ENCODE measurements at regions not wholly inside any gene's neighbourhood (a gene's known extent, or its start where the extent isn't known, plus 50 kb on each side); places are given as distances from the start of the nearest gene placed in this dataset.

DNA sequence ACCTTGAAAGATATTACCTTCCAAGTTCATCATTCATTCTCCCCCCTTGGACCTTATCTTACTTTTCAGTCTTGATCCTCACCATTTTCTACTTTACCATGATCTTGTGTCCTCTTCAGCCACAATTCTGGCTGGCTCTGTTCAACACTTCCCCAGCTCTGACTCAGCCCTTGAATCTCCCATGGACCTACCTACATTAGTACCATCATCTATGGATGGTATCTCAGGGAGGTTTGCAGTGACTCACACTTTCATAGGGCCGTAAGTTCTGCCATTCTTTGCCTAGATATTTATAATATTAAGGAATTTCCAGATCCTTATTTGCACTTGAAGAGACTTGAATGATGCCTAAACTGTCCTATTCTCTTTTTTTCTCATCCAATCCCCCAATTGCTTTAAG lies 213.7 kb upstream of the RORA start:
- Histone ChIP-seq H3K9me2 (ENCODE audit: low read depth, low read length) (no peaks in the 10 kb centered on the region), H3K79me2 (ENCODE audit: insufficient read depth, low read length) (no peaks in the 10 kb centered on the region), H3K4me1 (ENCODE audit: insufficient read depth, low read length, severe bottlenecking) (no peaks in the 10 kb centered on the region)

DNA sequence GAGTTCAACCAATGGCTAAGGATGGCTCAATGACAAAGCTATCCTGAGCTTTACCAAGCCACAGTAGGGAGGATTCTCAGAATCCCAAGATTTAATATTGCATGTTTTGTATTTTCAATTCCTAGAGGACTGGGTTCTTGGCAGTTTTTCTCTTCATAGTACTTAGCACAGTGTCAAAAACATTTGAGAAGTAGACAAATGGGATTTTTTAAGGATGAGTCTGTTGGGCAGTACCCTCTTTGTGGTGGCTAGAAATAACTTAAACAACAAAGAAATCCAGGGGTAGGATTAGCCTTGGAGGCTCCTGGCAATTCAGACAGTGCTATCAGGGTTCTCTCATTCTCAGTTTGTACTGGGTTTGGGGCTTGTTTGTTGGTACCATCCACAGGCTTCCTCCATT lies 212.8 kb upstream of the RORA start:
- TF ChIP-seq, protein P1, sequence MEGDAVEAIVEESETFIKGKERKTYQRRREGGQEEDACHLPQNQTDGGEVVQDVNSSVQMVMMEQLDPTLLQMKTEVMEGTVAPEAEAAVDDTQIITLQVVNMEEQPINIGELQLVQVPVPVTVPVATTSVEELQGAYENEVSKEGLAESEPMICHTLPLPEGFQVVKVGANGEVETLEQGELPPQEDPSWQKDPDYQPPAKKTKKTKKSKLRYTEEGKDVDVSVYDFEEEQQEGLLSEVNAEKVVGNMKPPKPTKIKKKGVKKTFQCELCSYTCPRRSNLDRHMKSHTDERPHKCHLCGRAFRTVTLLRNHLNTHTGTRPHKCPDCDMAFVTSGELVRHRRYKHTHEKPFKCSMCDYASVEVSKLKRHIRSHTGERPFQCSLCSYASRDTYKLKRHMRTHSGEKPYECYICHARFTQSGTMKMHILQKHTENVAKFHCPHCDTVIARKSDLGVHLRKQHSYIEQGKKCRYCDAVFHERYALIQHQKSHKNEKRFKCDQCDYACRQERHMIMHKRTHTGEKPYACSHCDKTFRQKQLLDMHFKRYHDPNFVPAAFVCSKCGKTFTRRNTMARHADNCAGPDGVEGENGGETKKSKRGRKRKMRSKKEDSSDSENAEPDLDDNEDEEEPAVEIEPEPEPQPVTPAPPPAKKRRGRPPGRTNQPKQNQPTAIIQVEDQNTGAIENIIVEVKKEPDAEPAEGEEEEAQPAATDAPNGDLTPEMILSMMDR (IDR thresholded peaks at IDR 0.05; ENCODE audit: low read length) = no peak
- TF ChIP-seq EZH2 (IDR thresholded peaks at IDR 0.05; ENCODE audit: borderline replicate concordance, low read length) = no peak
- Histone ChIP-seq H3F3A (ENCODE audit: insufficient read depth, low read length) (no peaks in the 10 kb centered on the region), H3K4me1 (ENCODE audit: insufficient read depth, low read length, severe bottlenecking) (no peaks in the 10 kb centered on the region), H3K4me2 (ENCODE audit: low read length) (no peak overlapping the region), H4K20me1 (ENCODE audit: insufficient read depth, low read length) (no peaks in the 10 kb centered on the region), H3K27ac (ENCODE audit: low read depth, low read length, poor library complexity, severe bottlenecking) (no peak overlapping the region), H2AFZ (ENCODE audit: low read length) (no peak overlapping the region), H3K79me2 (ENCODE audit: insufficient read depth, low read length) (no peaks in the 10 kb centered on the region), H3K27me3 (ENCODE audit: insufficient read depth, low read length) (no peaks in the 10 kb centered on the region), H3K36me3 (ENCODE audit: insufficient read depth, low read length) (no peaks in the 10 kb centered on the region), H3K4me3 (ENCODE audit: low read depth, low read length, poor library complexity, severe bottlenecking) (no peak overlapping the region), H3K9me2 (ENCODE audit: low read depth, low read length) (no peaks in the 10 kb centered on the region), H3K9ac (ENCODE audit: low read length) (no peak overlapping the region), H3K9me3 (ENCODE audit: low read length) (no peaks in the 10 kb centered on the region)

More for the DNA sequence above, 213.7 kb upstream of the RORA start:
- TF ChIP-seq EZH2 (IDR thresholded peaks at IDR 0.05; ENCODE audit: borderline replicate concordance, low read length) = no peak
- TF ChIP-seq, protein P1 (IDR thresholded peaks at IDR 0.05; ENCODE audit: low read length) = no peak
- Histone ChIP-seq H3K4me2 (ENCODE audit: low read length) (no peak overlapping the region), H3F3A (ENCODE audit: insufficient read depth, low read length) (no peaks in the 10 kb centered on the region), H3K27me3 (ENCODE audit: insufficient read depth, low read length) (no peaks in the 10 kb centered on the region), H2AFZ (ENCODE audit: low read length) (no peak overlapping the region), H3K4me3 (ENCODE audit: low read depth, low read length, poor library complexity, severe bottlenecking) (no peak overlapping the region), H4K20me1 (ENCODE audit: insufficient read depth, low read length) (no peaks in the 10 kb centered on the region), H3K27ac (ENCODE audit: low read depth, low read length, poor library complexity, severe bottlenecking) (no peak overlapping the region), H3K9ac (ENCODE audit: low read length) (no peak overlapping the region), H3K9me3 (ENCODE audit: low read length) (no peaks in the 10 kb centered on the region), H3K36me3 (ENCODE audit: insufficient read depth, low read length) (no peaks in the 10 kb centered on the region)

- H3K79me2 ChIP-seq (ENCODE audit: insufficient read depth, low read length) = no peaks in the 10 kb centered on the region
- H2AFZ ChIP-seq (ENCODE audit: low read length) = no peak overlapping the region
- no peaks in the 10 kb centered on the region for H3F3A ChIP-seq (ENCODE audit: insufficient read depth, low read length)
- H3K9me3 ChIP-seq (ENCODE audit: low read length) = no peaks in the 10 kb centered on the region
- no peak overlapping the region for H3K9ac ChIP-seq (ENCODE audit: low read length)
- H3K4me1 ChIP-seq (ENCODE audit: insufficient read depth, low read length, severe bottlenecking) = no peaks in the 10 kb centered on the region
- no peaks in the 10 kb centered on the region for H3K27me3 ChIP-seq (ENCODE audit: insufficient read depth, low read length)
- H3K9me2 ChIP-seq (ENCODE audit: low read depth, low read length) = no peaks in the 10 kb centered on the region
- no peak overlapping the region for H3K4me3 ChIP-seq (ENCODE audit: low read depth, low read length, poor library complexity, severe bottlenecking)
- H4K20me1 ChIP-seq (ENCODE audit: insufficient read depth, low read length) = no peaks in the 10 kb centered on the region
- no peak for TF ChIP-seq EZH2 (IDR thresholded peaks at IDR 0.05; ENCODE audit: borderline replicate concordance, low read length)
- TF ChIP-seq, protein P1 (IDR thresholded peaks at IDR 0.05; ENCODE audit: low read length) = no peak
- no peak overlapping the region for H3K4me2 ChIP-seq (ENCODE audit: low read length)
- H3K27ac ChIP-seq (ENCODE audit: low read depth, low read length, poor library complexity, severe bottlenecking) = no peak overlapping the region
- no peaks in the 10 kb centered on the region for H3K36me3 ChIP-seq (ENCODE audit: insufficient read depth, low read length)
Observed at GRCh38 chr15:61426466-61426865, 197.4 kb upstream of the RORA start.
